CD4-positive, alpha-beta T cell (primary cell): ENCODE measurements at regions not wholly inside any gene's neighbourhood (a gene's known extent, or its start where the extent isn't known, plus 50 kb on each side); places are given as distances from the start of the nearest gene placed in this dataset.

ENCODE experiments used
- ATAC-seq: fragments of 200-7000 bp; cut with Tn5 transposase; one replicate; pipeline ENCODE4 v1.10.0; 2022; ENCODE audit warnings: mild to moderate bottlenecking; ENCODE audit not compliant: poor library complexity
- CTCF ChIA-PET: fragments of 350-600 bp; sonication (Branson Sonifier 250); formaldehyde crosslinking; loops from one replicate; lab custom pipeline; 2021; ENCODE audit warnings: antibody characterized with exemption, inconsistent platforms; lab: Charles Lee
- POLR2A ChIA-PET: fragments of 350-600 bp; sonication (Branson Sonifier 250); formaldehyde crosslinking; loops from one replicate; lab custom pipeline; 2021; ENCODE audit warnings: antibody characterized with exemption, inconsistent platforms; lab: Charles Lee
- DNase-seq, 14 experiments: peaks; one replicate each; pipeline ENCODE4 v3.0.0-alpha.2; 2013 to 2020; ENCODE audit warnings: mixed read lengths in 2 of 14
- H3K27ac ChIP-seq, 2 donors: one replicate each; pipeline versions ENCODE4 v1.5.1 to v1.7.0; 2013; ENCODE audit warnings: low read length in 2 of 2, low read depth in 1 of 2, mild to moderate bottlenecking in 1 of 2
- H3K27me3 ChIP-seq, 2 experiments: 1 replicate in 1 of 2; 2 replicates in 1 of 2; pipeline versions ENCODE4 v1.6.1 to v1.7.0; 2013; ENCODE audit warnings: low read length in 2 of 2, control low read depth in 1 of 2, mild to moderate bottlenecking in 1 of 2, moderate library complexity in 1 of 2; ENCODE audit not compliant: insufficient read depth in 2 of 2, control insufficient read depth in 1 of 2
- H3K36me3 ChIP-seq: one replicate; pipeline ENCODE4 v1.6.1; 2013; ENCODE audit warnings: low read length, control low read depth; ENCODE audit not compliant: insufficient read depth
- H3K4me1 ChIP-seq: one replicate; pipeline ENCODE4 v1.6.1; 2013; ENCODE audit warnings: low read length, control low read depth; ENCODE audit not compliant: insufficient read depth
- H3K4me3 ChIP-seq: one replicate; pipeline ENCODE4 v1.5.1; 2013; ENCODE audit warnings: mild to moderate bottlenecking, low read length, moderate library complexity
- H3K9me3 ChIP-seq, 2 experiments: 1 replicate in 1 of 2; 2 replicates in 1 of 2; pipeline versions ENCODE4 v1.6.1 to v1.7.0; 2013; ENCODE audit warnings: low read length in 2 of 2, mild to moderate bottlenecking in 2 of 2, control low read depth in 1 of 2, moderate library complexity in 1 of 2; ENCODE audit not compliant: control insufficient read depth in 1 of 2, insufficient read depth in 1 of 2
- H3K27ac Mint-ChIP-seq: one replicate; pipeline ENCODE4 v1.8.0; 2020; ENCODE audit warnings: mixed read lengths
- H3K27me3 Mint-ChIP-seq: one replicate; pipeline ENCODE4 v1.8.0; 2021; ENCODE audit warnings: mixed read lengths
- H3K36me3 Mint-ChIP-seq: one replicate; pipeline ENCODE4 v1.8.0; 2021; ENCODE audit warnings: low read depth, mixed read lengths
- H3K4me1 Mint-ChIP-seq: one replicate; pipeline ENCODE4 v1.8.0; 2021; ENCODE audit warnings: low read depth, mixed read lengths
- H3K4me3 Mint-ChIP-seq: one replicate; pipeline ENCODE4 v1.8.0; 2020; ENCODE audit warnings: mild to moderate bottlenecking, mixed read lengths
- H3K9me3 Mint-ChIP-seq: one replicate; pipeline ENCODE4 v1.8.0; 2020; ENCODE audit warnings: mixed read lengths
- intact Hi-C, 2 experiments: fragments of 100-400 bp; cut with DNase I in 1 of 2; cut with micrococcal nuclease in 1 of 2; formaldehyde crosslinking; loops; one replicate each; pipeline versions ENCODE4 v1.15.1 to v1.9.0; 2023 to 2025; cut with DNase I, micrococcal nuclease
- TF ChIP-seq, protein P1 (sequence below): fragments of 200-600 bp; IDR thresholded peaks from one replicate; pipeline ENCODE4 v1.8.0; 2022; ENCODE audit warnings: antibody characterized with exemption, mild to moderate bottlenecking

- ChIA-PET POLR2A (no interaction called here), CTCF (no interaction called here)
- peaks cover 5% of the 10 kb centered on the region for H3K4me1 Mint-ChIP-seq
- H3K27ac Mint-ChIP-seq, result no peak overlapping the region
- Histone ChIP-seq H3K4me3 (no peak overlapping the region), H3K27ac (no peak overlapping the region), H3K36me3 (no peaks in the 10 kb centered on the region), H3K4me1 (peaks cover 5% of the 10 kb centered on the region), H3K9me3 (peaks cover 0 to 12% of the 10 kb centered on the region in 2 experiments), H3K27me3 (no peaks in the 10 kb centered on the region)
- intact Hi-C loops, result no loop called here
- no peak overlapping the region for H3K4me3 Mint-ChIP-seq
- TF ChIP-seq, protein P1, sequence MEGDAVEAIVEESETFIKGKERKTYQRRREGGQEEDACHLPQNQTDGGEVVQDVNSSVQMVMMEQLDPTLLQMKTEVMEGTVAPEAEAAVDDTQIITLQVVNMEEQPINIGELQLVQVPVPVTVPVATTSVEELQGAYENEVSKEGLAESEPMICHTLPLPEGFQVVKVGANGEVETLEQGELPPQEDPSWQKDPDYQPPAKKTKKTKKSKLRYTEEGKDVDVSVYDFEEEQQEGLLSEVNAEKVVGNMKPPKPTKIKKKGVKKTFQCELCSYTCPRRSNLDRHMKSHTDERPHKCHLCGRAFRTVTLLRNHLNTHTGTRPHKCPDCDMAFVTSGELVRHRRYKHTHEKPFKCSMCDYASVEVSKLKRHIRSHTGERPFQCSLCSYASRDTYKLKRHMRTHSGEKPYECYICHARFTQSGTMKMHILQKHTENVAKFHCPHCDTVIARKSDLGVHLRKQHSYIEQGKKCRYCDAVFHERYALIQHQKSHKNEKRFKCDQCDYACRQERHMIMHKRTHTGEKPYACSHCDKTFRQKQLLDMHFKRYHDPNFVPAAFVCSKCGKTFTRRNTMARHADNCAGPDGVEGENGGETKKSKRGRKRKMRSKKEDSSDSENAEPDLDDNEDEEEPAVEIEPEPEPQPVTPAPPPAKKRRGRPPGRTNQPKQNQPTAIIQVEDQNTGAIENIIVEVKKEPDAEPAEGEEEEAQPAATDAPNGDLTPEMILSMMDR, result no peak
- ATAC-seq (no peak), DNase-seq (no peak)
- H3K36me3 Mint-ChIP-seq, result no peaks in the 10 kb centered on the region
- H3K27me3 Mint-ChIP-seq, result peaks cover 5% of the 10 kb centered on the region
- H3K9me3 Mint-ChIP-seq, result peaks cover 4% of the 10 kb centered on the region
These were observed 105.5 kb downstream of the DLL1 start for GRCh38 chr6:170185175-170185978.

DNA sequence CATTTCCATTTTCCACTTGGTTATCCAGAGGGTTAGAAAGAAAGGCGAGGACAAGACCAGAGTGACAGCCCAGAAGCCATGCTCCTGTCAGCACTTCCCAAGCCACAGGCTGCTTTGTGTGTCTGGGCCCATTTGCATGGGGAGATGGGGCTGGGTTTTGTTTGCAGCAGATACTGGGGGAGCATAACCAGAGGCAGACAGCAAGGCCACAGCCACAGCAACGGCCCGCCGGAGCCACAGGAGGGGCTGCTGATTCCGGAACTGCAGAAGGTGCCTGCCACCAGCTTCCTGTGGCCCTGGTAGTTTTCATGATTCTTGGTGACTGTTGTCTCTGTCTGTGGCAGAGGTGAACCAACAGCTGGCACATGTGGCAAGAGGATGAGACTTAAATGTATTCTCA lies 106.6 kb downstream of the DLL1 start:
- ChIA-PET CTCF (no interaction called here), POLR2A (no interaction called here)
- intact Hi-C loops, result no loop called here
- no peaks in the 10 kb centered on the region for H3K27me3 Mint-ChIP-seq
- no peaks in the 10 kb centered on the region for H3K27me3 ChIP-seq
- peaks cover 4% of the 10 kb centered on the region for H3K9me3 Mint-ChIP-seq
- TF ChIP-seq, protein P1, result no peak
- peaks cover 0 to 12% of the 10 kb centered on the region in 2 experiments for H3K9me3 ChIP-seq
- DNase-seq (peak in 1 of 14 experiments; percentile 20), ATAC-seq (no peak)
- no peak overlapping the region for H3K27ac Mint-ChIP-seq
- no peak overlapping the region for H3K27ac ChIP-seq
- H3K4me3 ChIP-seq, result no peak overlapping the region
- peaks cover 5% of the 10 kb centered on the region for H3K4me1 Mint-ChIP-seq
- H3K4me3 Mint-ChIP-seq, result no peak overlapping the region
- H3K36me3 Mint-ChIP-seq, result no peaks in the 10 kb centered on the region
- peaks cover 5% of the 10 kb centered on the region for H3K4me1 ChIP-seq
- H3K36me3 ChIP-seq, result no peaks in the 10 kb centered on the region

- Histone ChIP-seq H3K9me3 (peaks cover 0 to 12% of the 10 kb centered on the region in 2 experiments), H3K4me3 (no peak overlapping the region), H3K4me1 (peaks cover 5% of the 10 kb centered on the region), H3K27ac (no peak overlapping the region), H3K36me3 (no peaks in the 10 kb centered on the region), H3K27me3 (no peaks in the 10 kb centered on the region)
- ChIA-PET POLR2A (no interaction called here), CTCF (no interaction called here)
- H3K27me3 Mint-ChIP-seq, result no peaks in the 10 kb centered on the region
- H3K4me1 Mint-ChIP-seq, result peaks cover 5% of the 10 kb centered on the region
- no peak overlapping the region for H3K27ac Mint-ChIP-seq
- H3K36me3 Mint-ChIP-seq, result no peaks in the 10 kb centered on the region
- no peak overlapping the region for H3K4me3 Mint-ChIP-seq
- DNase-seq, result no peak
- intact Hi-C loops, result no loop called here
- TF ChIP-seq, protein P1, result no peak
- H3K9me3 Mint-ChIP-seq, result peaks cover 4% of the 10 kb centered on the region
- no peak for ATAC-seq
These were observed 107.4 kb downstream of the DLL1 start for GRCh38 chr6:170183521-170183920.
